Stimulated activated CD4-positive, alpha-beta T cell treated with anti-CD3 and anti-CD28 coated beads, Interleukin-4, amount 100 ng/mL, for 48 hours (primary cell): ENCODE measurements at regions not wholly inside any gene's neighbourhood (a gene's known extent, or its start where the extent isn't known, plus 50 kb on each side); places are given as distances from the start of the nearest gene placed in this dataset.
"Not testable (repeated sequence)": the region's sequence is repeated elsewhere in the genome, so short reads cannot be mapped to it uniquely, and the experiment has no call there.

Experiments
- DNase-seq, 2 donors: peaks; one replicate each; pipeline ENCODE4 v3.0.0-alpha.2; 2020; ENCODE audit warnings: low read depth in 2 of 2

- DNase-seq: no peak
These were observed 102.6 kb upstream of the ALDH3B2 start for GRCh38 chr11:67776852-67777520.

- not testable (repeated sequence) for DNase-seq
These were observed 99.8 kb upstream of the ALDH3B2 start for GRCh38 chr11:67774175-67774574.

GRCh38 chr11:67768001-67768730 is 93.7 kb upstream of the ALDH3B2 start:
- not testable (repeated sequence) for DNase-seq

- DNase-seq: not testable (repeated sequence)
These were observed 86.8 kb upstream of the ALDH3B2 start for GRCh38 chr11:67761211-67761610.

- DNase-seq: not testable (repeated sequence)
These were observed 84.9 kb upstream of the ALDH3B2 start for GRCh38 chr11:67759321-67759720.

GRCh38 chr11:67758467-67758866 is 84.0 kb upstream of the ALDH3B2 start:
- not testable (repeated sequence) for DNase-seq

GRCh38 chr11:67758009-67758408 is 83.6 kb upstream of the ALDH3B2 start:
- DNase-seq: not testable (repeated sequence)

GRCh38 chr11:67753820-67754219 is 79.4 kb upstream of the ALDH3B2 start:
- DNase-seq: not testable (repeated sequence)

GRCh38 chr11:67745181-67745726 is 70.8 kb upstream of the ALDH3B2 start:
- DNase-seq: no peak

- DNase-seq: not testable (repeated sequence)
These were observed 69.8 kb upstream of the ALDH3B2 start for GRCh38 chr11:67744231-67744630.

GRCh38 chr11:67738231-67738630 is 63.8 kb upstream of the ALDH3B2 start:
- not testable (repeated sequence) for DNase-seq

- DNase-seq: not testable (repeated sequence)
These were observed 63.2 kb upstream of the ALDH3B2 start for GRCh38 chr11:67737562-67738080.

GRCh38 chr11:67732045-67732787 is 57.8 kb upstream of the ALDH3B2 start:
- DNase-seq: peak; percentile 14 to 53

GRCh38 chr11:67731583-67731982 is 57.2 kb upstream of the ALDH3B2 start:
- DNase-seq: no peak

GRCh38 chr11:67728163-67728571 is 53.7 kb upstream of the ALDH3B2 start:
- DNase-seq: not testable (repeated sequence)

GRCh38 chr11:67727066-67728040 is 52.9 kb upstream of the ALDH3B2 start:
- peak; percentile 33 to 60 for DNase-seq
